ENCODE measurements at regions not wholly inside any gene's neighbourhood (a gene's known extent, or its start where the extent isn't known, plus 50 kb on each side); places are given as distances from the start of the nearest gene placed in this dataset.
"Not testable (repeated sequence)": the region's sequence is repeated elsewhere in the genome, so short reads cannot be mapped to it uniquely, and the experiment has no call there.

DNA sequence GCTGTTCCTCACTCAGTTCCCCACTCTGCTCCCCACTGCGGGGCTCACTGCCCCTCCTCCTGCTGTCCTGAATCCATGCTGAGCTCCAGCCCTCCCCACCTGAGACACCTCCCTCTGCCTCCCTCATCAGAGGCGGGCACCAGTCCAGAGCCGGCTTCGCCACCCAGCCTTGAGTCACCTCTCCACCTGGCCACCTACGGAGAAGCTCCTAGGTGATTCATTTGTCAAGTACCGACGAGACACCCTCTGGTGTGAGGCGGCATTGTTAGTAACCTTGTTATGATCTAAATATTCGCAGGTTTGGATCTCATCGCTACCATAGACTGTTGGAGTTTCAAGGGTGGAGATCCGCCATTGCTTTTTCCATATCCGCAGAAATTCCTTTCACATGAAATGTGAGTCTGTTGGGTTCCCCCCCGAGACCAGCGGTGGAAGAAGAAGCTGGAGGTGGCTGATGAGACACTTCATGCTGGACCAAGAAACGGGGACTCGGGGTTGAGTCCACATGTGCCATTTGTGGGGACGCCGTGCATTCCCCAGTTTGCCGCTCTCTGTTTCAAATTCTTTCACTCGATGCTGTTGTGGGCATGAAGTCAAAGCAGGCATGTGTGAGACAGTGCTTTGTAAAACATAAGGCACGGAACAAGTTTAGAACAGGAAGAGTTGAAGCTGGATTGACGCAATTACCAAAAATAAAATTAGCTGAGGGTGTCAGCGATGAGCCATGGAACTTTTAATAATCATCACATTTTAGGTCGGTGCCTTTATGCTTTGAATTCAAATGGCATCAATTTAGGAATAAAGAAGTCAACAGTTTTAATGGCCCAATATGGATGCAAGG lies 259.8 kb upstream of the HDAC4 start:
- no peak for DNase-seq (ENCODE audit: low spot score)

DNA sequence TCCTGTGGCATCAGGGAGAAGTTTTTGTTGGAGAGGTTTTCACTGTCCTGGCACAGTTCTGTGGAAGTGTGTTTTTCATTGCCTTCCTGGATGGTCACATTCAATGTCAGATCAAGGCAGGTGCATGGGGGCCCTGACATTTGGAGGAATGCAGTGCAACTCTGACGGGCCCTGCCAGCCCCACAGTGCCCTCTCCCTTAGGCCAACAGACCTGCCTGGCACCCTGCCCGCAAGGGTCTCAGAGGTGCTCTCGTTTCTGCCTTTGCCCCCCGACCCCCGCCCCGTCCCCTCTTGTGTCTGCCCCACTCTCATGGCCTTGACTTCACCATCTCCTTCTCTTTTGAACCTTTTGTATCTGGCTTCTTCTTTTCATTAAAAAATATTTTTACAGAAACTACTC lies 257.2 kb upstream of the HDAC4 start:
- DNase-seq (ENCODE audit: low spot score): no peak

DNA sequence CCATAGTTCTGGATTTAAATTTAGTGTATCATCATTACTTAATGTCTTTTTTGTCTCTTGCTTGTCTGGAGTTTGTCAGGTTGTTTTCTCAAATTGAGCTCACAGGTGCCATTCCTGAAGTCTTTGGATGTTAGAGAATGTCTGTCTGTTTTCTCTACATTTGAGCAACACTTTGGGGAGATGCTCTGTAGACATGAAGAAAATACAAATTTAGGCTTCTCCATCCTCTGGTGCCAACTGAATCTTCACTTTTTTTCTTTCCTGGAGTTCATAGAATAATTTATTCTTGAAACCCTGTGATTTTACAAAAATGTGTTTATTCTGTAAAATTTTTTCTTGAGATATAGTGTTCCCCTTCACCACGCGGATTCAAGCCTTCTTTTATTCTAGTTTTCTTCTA lies 256.4 kb upstream of the HDAC4 start:
- DNase-seq (ENCODE audit: low spot score): no peak

DNA sequence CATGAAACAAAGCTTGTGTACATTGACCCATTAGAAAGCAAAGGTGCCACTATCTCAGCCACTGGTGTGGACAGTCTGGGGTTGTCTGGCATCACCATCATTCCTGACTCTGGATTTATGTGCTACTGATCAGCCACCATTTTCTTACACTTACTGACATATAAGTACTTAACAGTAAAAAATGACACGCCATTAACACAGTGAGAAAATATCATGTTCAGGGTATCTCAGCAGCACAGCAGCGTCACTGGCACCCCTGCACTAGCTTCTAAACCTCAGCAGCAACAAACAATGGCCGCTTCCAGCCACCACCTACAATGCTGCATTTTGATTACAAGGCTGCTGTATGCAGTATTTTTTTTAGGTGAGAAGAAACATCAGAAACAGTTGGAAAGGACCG lies 253.4 kb upstream of the HDAC4 start:
- no peak for DNase-seq (ENCODE audit: low spot score)

DNA sequence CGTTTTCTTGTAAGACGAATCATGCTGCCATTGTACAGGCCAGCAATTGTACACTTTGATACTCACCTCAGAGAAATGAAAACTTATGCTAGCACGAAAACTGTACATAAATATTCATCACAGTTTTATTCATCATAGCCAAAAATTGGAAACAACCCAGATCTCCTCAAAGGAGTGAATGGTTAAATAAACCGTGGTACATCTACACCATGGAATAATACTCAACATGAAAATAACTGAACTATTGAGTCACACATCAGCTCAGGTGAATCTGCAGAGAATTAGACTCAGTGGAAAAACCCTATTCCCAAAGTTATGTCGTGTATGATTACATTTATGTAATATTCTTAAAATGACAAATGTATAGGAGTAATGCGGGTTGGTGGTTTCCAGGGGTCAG lies 251.0 kb upstream of the HDAC4 start:
- DNase-seq (ENCODE audit: low spot score): no peak

DNA sequence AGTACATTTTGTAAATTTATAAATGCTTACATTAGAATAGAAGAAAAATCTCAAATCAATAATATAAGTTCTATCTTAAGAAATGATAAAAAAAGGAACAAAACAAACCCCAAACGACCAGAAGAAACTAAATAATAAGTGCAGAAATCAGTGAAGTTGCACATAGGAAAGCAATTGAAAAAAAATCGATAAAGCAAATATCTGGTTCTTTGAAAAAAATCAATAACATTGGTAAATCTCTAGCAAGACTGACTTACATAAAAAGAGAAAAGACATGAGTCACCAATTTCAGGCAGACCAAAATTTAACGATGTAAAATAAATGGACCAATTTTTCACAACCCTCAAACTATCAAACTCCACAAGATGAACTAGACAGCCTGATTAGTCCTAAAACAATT lies 249.9 kb upstream of the HDAC4 start:
- no peak for DNase-seq (ENCODE audit: low spot score)

DNA sequence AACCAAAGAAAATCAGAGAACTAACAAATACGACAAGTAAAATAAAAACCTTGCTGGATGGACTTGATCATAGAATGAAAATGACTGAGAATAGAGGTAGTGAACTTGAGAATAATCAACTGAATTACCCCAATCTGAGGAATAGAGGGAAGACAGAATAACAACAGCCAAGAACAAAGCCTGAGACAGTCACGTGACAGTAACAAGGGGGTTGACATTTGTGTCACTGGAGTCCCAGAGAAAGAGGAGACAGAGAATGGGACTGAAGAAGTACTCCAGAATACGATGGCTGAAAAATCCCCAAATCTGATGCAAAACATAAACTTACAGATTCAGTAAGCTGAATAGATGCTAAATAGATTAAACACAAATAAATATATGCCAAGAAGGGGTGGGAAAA lies 248.5 kb upstream of the HDAC4 start:
- no peak for DNase-seq (ENCODE audit: low spot score)

DNA sequence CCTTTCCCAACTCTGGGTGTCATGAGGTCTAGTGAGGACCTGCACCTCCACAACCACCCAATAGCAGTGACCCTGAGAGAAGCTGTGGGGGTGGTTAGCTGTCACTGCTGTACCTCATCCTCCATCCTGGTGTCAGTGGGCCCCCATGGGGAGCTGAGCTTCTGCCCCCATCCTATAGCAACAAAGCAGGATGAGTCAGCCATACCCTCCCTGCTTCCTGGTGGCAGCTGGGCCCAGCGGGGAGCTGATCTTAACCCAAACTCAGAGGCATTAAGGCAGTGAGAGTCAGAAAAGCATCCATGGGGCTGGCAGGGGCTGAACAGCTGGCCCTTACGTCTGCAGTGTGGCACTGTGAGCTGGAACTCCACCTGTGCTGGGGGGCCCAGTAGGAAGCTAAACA lies 247.8 kb upstream of the HDAC4 start:
- DNase-seq (ENCODE audit: low spot score): no peak

DNA sequence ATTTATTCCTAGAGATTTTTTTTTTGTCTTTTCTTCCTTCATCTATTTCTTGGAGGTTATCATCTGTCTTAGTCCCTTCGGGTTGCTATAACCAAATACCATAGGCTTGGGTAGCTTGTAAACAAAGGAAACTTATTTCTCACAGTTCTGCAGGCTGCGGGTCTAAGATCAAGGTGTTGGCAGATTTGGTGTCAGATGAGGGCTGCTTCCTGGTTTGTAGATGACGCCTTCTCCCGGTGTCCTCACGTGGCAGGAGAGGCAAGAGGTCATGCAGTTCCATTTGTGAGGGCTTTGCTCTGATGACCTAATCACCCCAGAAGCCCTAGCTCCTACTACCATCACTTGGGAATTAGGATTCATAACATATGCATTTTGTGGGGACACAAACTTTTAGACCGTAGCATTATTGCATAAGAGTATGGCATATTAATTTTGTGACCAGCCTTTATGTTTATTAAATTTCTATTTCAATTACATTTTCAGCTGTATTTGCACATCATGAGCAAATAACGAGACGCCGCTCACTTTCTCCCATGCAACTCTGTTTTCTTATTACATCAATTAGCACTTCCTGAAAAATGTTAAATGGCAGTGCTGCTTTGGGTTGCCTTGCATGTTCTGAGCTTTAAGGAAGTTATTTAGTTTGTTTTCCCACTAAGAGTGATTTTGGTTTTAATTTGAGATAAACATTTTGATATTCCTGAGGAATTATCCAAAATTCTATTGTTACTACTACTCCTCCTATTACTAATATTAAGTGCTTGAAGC lies 246.4 kb upstream of the HDAC4 start:
- no peak for DNase-seq (ENCODE audit: low spot score)

DNA sequence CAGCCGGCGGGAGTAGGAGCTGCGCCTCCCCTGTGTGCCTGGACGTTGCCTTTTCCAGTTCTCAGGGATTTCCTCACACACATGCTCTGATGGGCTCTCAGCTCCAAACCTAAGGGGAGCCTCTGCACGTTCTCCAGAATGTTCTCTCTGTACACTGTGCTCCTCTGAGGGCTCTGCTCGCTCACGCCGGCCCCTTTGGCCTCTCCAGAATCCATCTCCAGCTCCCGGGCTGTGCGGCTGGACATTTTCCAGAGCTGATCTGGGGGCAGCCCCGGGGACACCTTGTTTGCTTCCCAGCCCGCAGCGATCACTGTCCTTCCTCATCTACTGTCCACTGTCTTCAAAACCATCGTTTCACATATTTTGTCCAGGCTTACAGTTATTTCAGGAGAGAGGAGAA lies 245.4 kb upstream of the HDAC4 start:
- DNase-seq (ENCODE audit: low spot score): no peak

DNA sequence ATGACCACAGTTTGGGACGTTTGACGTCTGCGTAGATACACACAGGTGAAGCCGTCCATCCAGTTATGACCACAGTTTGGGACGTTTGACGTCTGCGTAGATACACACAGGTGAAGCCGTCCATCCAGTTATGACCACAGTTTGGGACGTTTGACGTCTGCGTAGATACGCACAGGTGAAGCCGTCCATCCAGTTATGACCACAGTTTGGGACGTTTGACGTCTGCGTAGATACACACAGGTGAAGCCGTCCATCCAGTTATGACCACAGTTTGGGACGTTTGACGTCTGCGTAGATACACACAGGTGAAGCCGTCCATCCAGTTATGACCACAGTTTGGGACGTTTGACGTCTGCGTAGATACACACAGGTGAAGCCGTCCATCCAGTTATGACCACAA lies 243.8 kb upstream of the HDAC4 start:
- not testable (repeated sequence) for DNase-seq (ENCODE audit: low spot score)

DNA sequence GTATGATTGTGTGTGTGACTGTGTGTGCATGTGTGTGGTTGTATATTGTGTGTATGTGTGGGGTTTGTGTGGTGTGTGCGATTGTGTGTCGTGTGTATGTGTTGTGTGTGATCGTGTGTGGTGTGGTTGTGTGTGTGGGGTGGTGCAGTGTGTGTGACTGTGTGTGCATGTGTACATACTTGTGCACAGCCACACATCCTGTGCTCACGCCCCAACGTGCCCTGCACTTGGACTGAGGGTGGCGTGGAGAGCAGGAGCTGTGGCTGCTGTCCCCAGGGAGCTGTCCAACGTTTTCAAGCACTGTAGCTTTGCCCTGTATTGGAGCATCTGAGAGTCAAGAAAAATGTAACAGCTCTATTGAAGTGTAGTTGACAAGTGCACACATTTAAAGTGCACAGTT lies 243.2 kb upstream of the HDAC4 start:
- DNase-seq (ENCODE audit: low spot score): no peak

DNA sequence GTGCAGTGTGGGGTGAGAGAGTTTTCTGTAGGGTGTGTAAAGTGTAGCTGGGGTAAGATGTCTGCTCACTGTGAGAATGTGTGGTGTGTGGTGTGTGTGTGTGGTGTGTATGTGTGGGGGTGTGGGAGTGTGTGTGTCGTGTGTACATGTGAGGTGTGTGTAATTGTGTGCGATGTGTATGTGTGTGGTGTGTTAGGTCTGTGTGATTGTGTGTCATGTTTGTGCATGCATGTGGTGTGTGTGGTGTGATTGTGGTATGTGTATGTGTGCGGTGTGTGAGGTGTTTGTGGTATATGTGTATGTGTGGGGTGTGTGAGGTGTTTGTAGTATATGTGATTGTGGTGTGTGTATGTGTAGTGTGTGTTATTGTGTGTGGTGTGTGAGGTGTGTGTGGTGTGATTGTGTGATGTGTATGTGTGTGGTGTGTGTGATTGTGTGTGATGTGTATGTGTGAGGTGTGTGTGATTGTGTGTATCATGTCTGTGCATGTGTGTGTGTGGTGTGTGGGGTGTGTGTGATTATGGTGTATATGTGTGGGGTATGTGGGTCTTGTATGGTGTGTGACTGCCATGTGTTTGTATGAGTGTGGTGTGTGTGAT lies 241.7 kb upstream of the HDAC4 start:
- DNase-seq (ENCODE audit: low spot score): no peak

DNA sequence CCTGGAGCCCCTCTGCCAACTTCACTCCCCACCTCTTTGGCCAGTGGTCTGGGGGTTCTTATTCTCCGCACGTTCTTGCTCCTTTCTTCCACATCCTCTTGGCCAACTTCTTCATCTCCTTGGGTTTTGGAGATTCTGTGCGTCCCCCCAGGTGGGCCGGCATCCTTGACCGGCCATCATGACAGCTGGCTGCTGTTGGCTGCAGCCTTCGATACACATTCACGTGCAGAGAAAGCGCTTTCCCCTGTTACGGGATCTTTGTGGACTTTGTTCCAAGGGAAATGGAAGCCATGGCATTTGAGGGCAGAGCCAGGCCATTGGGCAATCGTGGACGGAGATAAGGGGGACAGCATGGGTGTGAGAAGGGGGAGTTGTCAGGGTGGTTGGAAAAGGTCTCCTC lies 241.1 kb upstream of the HDAC4 start:
- DNase-seq (ENCODE audit: low spot score): not testable (repeated sequence)

DNA sequence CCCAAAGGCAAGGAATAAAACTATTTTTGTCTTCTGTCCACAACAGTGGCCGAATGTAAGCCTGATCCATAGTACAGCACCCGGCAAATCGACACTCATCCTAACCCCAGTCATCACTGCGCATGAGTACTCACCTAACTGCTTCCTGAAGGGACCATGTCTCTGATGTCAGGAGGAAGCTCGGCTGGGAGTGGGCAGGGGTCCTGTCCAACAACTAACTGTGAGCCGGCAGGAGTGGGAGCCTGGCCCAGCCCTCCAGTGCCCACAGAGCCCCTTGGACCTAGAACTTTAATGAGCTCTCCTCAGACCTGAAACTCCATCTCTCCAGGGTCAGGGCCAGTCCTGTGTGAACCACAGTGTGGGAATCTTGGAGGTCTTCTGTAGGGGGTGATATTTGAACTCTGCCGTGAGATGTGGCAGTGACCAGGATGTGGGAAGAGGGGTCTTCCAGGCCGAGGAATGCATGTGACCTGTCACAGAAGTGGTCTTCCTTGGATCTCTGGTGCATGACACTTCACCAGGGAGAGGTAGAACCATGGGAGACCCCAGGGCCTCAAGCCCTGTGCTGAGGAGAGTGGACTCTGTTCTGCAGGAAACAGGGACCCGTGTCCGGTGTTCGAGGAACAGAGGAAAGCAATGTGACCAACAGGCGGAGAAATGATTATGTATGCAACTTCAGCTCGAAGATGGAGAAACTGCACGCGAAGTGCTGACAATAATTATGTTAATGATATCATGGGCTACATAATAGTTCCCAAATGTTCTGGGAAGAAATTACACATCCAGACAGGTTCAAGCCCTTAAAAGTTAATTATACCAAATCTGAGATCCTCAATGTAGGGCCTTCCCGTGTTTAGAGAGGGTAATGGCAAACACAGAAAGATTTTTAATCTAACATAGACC lies 240.1 kb upstream of the HDAC4 start:
- DNase-seq (ENCODE audit: low spot score): no peak

DNA sequence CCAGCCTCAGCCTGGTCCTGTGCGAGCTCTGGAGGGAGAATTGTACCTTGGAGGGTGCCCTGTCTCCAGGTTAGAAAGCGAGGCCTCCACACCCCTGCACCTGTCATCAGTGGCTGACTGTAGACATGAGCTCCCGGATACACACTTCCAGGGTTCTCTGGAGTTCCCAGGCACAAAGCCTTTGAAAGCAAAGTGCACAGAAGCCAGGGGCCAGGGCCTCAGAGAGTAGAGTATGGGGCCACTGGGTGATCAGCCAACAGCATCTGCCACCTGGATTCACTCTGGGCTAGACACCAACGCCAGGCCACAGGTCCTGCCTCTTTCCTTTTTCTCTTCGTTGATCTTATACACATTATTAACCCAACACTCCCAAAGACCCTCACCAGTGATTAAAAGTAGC lies 239.4 kb upstream of the HDAC4 start:
- no peak for DNase-seq (ENCODE audit: low spot score)

DNA sequence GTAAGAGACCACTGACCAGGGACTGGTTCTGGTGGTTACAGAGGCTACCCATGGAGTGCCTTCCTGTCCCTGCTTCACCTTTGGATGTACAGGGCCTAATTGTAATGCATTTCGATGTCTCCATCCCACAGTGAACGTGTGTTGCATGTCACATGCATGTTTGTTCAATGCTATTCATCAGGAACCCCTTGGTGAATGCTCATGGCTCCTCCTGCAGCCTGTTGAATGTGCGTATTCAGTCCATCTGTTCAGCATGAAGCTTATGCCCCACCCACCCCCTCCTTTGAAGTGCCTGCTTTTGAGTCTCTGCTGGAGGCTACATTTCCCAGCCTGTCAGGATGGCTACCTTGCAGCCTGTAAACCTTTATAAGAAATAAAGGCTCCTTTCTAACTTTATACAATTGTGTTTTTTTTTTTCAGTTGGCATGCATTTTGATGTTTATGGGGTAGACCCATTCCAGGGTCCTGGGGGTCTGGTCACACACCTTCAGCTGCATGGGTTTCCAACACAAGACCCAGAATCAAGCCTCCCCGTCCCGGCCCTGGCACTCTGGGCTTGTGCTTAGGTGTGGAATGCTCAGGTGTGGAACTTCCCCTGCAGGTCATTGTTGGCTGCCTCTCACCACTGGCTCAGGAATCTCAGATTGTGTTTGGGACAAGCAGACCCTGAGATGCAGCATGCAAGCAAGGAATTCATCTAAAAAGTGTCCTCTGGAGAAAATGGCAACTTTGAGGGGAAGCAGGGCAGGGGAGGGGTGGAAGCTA lies 238.8 kb upstream of the HDAC4 start:
- DNase-seq (ENCODE audit: low spot score): no peak

DNA sequence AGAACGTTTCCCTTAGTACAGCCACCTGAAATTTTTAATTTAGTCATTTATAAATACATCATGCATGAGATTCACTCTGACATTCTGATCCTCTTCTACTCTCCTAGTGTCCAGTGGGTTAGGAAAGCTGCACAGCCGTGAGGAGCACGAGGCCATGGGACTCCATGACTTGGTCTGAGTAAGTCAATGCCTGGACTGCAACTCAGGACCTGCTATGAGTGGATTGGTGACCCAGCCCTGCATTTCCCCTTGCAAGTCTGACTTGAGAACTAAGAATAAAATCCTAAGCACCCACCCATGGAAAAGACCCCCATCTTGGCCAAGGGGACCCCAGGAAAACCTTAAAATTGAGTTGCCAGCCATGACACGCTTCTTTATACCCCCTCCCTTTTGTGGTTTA lies 237.6 kb upstream of the HDAC4 start:
- DNase-seq (ENCODE audit: low spot score): no peak

DNA sequence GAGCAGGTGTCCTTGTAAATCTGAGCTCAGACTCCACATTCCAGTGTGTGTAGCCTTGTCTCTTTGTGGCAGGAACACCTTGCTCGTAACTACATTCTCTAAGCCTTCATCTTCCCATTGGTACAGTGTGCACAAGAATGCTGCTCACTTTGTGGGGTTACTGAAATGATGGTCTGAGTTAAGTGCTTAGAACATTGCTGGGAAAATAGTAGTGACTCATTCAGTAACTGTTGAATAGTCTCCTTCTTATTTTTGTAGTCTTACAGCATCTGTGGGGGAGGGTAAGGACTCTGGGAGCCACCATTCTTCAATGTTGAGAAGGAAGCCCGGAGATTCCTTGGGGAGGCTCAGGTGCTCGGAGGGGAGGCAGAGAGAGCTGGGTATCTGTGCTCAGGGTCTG lies 236.0 kb upstream of the HDAC4 start:
- peak; percentile 9 for DNase-seq (ENCODE audit: low spot score)

DNA sequence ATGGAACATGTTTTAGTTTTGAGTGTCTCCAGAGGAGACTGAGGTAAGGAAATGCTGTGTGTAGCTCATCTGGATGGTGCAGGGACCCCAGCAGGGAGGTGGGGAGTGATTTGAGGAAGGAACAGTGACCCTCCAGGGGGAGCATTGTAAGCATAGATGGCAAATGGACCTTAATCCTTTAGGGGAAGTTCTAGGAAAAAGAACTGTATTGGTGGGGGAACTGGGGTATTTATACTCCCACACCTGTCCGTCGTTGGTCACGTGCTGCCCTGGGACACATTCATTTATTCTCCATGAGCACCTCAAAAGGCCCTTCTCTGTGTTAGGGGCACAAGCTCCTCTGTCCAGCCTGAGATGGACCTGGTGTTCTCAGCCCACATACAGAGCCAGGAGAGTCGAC lies 233.9 kb upstream of the HDAC4 start:
- DNase-seq (ENCODE audit: low spot score): no peak

DNA sequence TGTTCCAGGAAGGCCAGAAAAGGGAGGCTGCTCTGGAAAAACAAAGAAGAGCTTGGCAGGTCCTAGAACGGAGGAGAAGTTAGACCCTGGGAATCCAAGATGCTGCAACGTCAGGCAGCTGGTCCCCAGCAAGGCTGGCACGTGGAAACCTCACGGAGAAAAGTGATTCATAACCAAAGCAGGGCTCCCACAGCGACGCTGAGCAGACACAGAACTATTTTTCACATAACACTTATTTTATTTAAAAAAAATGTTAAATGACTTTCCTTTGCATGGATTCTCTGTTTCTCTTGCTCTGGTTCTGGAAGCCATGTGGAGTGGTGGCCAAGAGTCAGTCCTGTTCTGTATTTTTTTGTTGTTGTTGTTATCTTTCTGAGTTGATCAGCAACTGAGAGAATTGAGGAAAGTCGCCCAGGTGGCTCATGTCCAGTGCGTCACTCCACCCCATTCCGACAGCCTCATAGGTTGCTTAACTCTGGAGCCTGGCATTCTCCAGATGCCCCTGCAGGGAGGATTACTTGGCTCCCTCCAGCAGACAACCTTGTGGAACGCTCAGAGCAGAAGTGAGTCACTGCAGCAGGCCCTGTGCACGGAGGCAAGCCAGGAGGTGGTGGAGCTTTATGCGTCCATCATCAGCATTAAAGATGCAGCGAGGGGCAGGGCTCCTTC lies 229.9 kb upstream of the HDAC4 start:
- DNase-seq (ENCODE audit: low spot score): peak; percentile 91
